MM.1S (cell line): ENCODE measurements at regions not wholly inside any gene's neighbourhood (a gene's known extent, or its start where the extent isn't known, plus 50 kb on each side); places are given as distances from the start of the nearest gene placed in this dataset.

Source experiments
- DNase-seq: peaks from one replicate; pipeline ENCODE4 v3.0.0-alpha.2; 2015
- H2AFZ ChIP-seq: fragments of 300-600 bp; sonication (generic); 2 replicates; pipeline ENCODE4 v1.6.0; 2016; ENCODE audit warnings: antibody characterized with exemption, low read length
- H3F3A ChIP-seq: fragments of 300-600 bp; sonication (generic); 2 replicates; pipeline ENCODE4 v1.6.1; 2016; ENCODE audit warnings: mild to moderate bottlenecking, antibody characterized with exemption, low read length, moderate library complexity, mixed read lengths; ENCODE audit not compliant: insufficient read depth
- H3K27ac ChIP-seq: fragments of 300-600 bp; sonication (generic); 2 replicates; pipeline ENCODE4 v1.5.1; 2016; ENCODE audit warnings: mild to moderate bottlenecking, low read length
- H3K27me3 ChIP-seq: fragments of 300-600 bp; sonication (generic); replicated peaks from 2 replicates; pipeline ENCODE4 v1.6.0; 2016; ENCODE audit warnings: low read length; ENCODE audit not compliant: insufficient read depth
- H3K36me3 ChIP-seq: fragments of 300-600 bp; sonication (generic); replicated peaks from 2 replicates; pipeline ENCODE4 v1.6.1; 2016; ENCODE audit warnings: mild to moderate bottlenecking, low read length, mixed read lengths; ENCODE audit not compliant: insufficient read depth
- H3K4me1 ChIP-seq: fragments of 300-600 bp; sonication (generic); 2 replicates; pipeline ENCODE4 v1.6.1; 2016; ENCODE audit warnings: low read length, mixed read lengths
- H3K4me2 ChIP-seq: fragments of 300-600 bp; sonication (generic); 2 replicates; pipeline ENCODE4 v1.6.0; 2016; ENCODE audit warnings: low read depth, low read length
- H3K4me3 ChIP-seq: fragments of 300-600 bp; sonication (generic); 2 replicates; pipeline ENCODE4 v1.5.1; 2016; ENCODE audit warnings: low read length, mixed read lengths
- H3K79me2 ChIP-seq: fragments of 300-600 bp; sonication (generic); 2 replicates; pipeline ENCODE4 v1.6.1; 2016; ENCODE audit warnings: mixed run types, low read length, mixed read lengths
- H3K9ac ChIP-seq: fragments of 300-600 bp; sonication (generic); 2 replicates; pipeline ENCODE4 v1.6.1; 2016; ENCODE audit warnings: low read length, mixed read lengths
- H3K9me2 ChIP-seq: fragments of 300-600 bp; sonication (generic); replicated peaks from 2 replicates; pipeline ENCODE4 v1.6.1; 2016; ENCODE audit warnings: mild to moderate bottlenecking, low read length, mixed read lengths; ENCODE audit not compliant: insufficient read depth
- H3K9me3 ChIP-seq: fragments of 300-600 bp; sonication (generic); replicated peaks from 2 replicates; pipeline ENCODE4 v1.6.1; 2016; ENCODE audit warnings: mild to moderate bottlenecking, low read length, mixed read lengths; ENCODE audit not compliant: insufficient read depth
- H4K20me1 ChIP-seq: fragments of 300-600 bp; sonication (generic); 2 replicates; pipeline ENCODE4 v1.6.1; 2016; ENCODE audit warnings: mild to moderate bottlenecking, low read length, moderate library complexity, mixed read lengths; ENCODE audit not compliant: insufficient read depth
- EZH2 ChIP-seq: fragments of 300-600 bp; sonication (generic); optimal IDR thresholded peaks from 2 replicates; pipeline ENCODE3; 2017; ENCODE audit warnings: low read depth, mild to moderate bottlenecking, antibody characterized with exemption, low read length, mixed read lengths
- EZH2phosphoT487 ChIP-seq: fragments of 300-600 bp; sonication (generic); IDR thresholded peaks from 2 replicates; pipeline ENCODE4 v1.6.1; 2018; ENCODE audit warnings: antibody characterized with exemption, low read length
- TF ChIP-seq, protein P1 (sequence below): fragments of 300-600 bp; sonication (generic); IDR thresholded peaks from 2 replicates; pipeline ENCODE4 v1.5.1; 2016; ENCODE audit warnings: antibody characterized with exemption, low read length, mixed read lengths

- H3K9me3 ChIP-seq, result no peaks in the 10 kb centered on the region
- TF ChIP-seq EZH2phosphoT487 (no peak), EZH2 (no peak)
- TF ChIP-seq, protein P1, sequence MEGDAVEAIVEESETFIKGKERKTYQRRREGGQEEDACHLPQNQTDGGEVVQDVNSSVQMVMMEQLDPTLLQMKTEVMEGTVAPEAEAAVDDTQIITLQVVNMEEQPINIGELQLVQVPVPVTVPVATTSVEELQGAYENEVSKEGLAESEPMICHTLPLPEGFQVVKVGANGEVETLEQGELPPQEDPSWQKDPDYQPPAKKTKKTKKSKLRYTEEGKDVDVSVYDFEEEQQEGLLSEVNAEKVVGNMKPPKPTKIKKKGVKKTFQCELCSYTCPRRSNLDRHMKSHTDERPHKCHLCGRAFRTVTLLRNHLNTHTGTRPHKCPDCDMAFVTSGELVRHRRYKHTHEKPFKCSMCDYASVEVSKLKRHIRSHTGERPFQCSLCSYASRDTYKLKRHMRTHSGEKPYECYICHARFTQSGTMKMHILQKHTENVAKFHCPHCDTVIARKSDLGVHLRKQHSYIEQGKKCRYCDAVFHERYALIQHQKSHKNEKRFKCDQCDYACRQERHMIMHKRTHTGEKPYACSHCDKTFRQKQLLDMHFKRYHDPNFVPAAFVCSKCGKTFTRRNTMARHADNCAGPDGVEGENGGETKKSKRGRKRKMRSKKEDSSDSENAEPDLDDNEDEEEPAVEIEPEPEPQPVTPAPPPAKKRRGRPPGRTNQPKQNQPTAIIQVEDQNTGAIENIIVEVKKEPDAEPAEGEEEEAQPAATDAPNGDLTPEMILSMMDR, result no peak
- H2AFZ ChIP-seq, result no peak overlapping the region
- no peaks in the 10 kb centered on the region for H3K9me2 ChIP-seq
- H3K27ac ChIP-seq, result no peak overlapping the region
- H3K4me1 ChIP-seq, result no peaks in the 10 kb centered on the region
- H3K36me3 ChIP-seq, result no peaks in the 10 kb centered on the region
- H3K9ac ChIP-seq, result no peak overlapping the region
- no peaks in the 10 kb centered on the region for H3F3A ChIP-seq
- no peaks in the 10 kb centered on the region for H3K27me3 ChIP-seq
- H3K79me2 ChIP-seq, result no peaks in the 10 kb centered on the region
- no peak for DNase-seq
- no peaks in the 10 kb centered on the region for H4K20me1 ChIP-seq
- H3K4me3 ChIP-seq, result no peak overlapping the region
- H3K4me2 ChIP-seq, result no peak overlapping the region
Observed at GRCh38 chr14:84686550-84686949, 843.4 kb upstream of the FLRT2 start.

DNA sequence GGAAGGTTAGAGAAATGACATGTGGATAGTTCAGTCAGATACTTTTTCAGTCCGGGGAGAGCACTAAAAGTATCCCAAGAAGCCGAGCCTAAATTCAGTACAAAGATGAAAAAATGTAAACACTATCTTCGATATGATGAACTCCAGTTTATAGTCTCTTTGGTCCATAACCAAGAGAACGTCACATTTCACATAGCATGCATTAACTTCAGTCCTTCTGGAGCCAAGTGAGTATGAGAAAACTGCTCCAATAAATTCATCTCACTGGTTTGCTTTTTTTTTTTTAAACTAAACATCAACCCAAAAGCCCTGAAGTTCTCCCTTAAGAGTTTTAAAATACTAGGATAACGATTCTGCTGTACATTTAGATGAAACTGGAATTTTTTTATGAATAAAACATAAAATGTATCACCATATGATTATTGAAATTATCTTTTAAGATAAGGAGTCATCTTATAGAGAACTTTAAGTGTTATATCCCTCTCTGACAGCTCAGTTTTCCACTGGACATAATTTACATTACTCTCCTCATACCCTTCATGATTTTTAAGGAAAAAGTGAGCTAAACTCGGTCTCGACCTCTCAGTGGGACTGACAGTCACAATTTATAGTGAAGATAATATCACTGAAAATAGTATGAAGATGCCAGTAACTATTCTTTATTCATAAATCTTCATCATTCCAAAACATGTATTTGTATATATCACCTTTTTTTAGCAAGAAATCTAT, 841.5 kb upstream of the FLRT2 start:
- Histone ChIP-seq H3F3A (no peaks in the 10 kb centered on the region), H2AFZ (no peak overlapping the region)
- DNase-seq, result no peak

DNA sequence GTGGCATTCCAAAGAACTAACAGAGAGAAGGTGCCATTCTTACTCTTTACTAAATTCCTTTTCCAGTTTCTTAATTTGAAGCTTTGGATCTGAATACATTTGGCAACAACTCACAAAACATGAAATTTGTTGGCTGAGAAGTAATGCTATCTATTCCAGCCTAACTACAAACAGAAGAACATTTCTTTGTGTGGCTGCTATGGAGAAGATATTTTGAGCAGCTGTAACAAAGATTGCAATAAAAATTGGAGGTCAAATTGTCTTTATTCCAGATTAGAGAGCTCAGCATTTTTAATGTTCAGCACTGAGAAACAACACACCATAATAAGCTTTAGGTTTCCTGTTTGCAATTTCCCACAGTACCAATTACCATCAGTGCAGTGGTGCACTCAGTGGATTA, 835.8 kb upstream of the FLRT2 start:
- Histone ChIP-seq H4K20me1 (no peaks in the 10 kb centered on the region), H3K79me2 (no peaks in the 10 kb centered on the region)

More for the DNA sequence above, 841.5 kb upstream of the FLRT2 start:
- Histone ChIP-seq H3K9me3 (no peaks in the 10 kb centered on the region), H4K20me1 (no peaks in the 10 kb centered on the region), H3K4me2 (no peak overlapping the region), H3K36me3 (no peaks in the 10 kb centered on the region), H3K27me3 (no peaks in the 10 kb centered on the region), H3K27ac (no peak overlapping the region), H3K9ac (no peak overlapping the region), H3K4me1 (no peaks in the 10 kb centered on the region), H3K4me3 (no peak overlapping the region), H3K79me2 (no peaks in the 10 kb centered on the region), H3K9me2 (no peaks in the 10 kb centered on the region)
- TF ChIP-seq, protein P1, result no peak
- no peak for TF ChIP-seq EZH2
- TF ChIP-seq EZH2phosphoT487, result no peak

More for the DNA sequence above, 835.8 kb upstream of the FLRT2 start:
- Histone ChIP-seq H3K36me3 (no peaks in the 10 kb centered on the region), H3K27ac (no peak overlapping the region), H3K9me3 (no peaks in the 10 kb centered on the region), H3K27me3 (no peaks in the 10 kb centered on the region), H3K4me1 (no peaks in the 10 kb centered on the region), H2AFZ (no peak overlapping the region), H3F3A (no peaks in the 10 kb centered on the region), H3K4me3 (no peak overlapping the region), H3K9me2 (no peaks in the 10 kb centered on the region), H3K9ac (no peak overlapping the region), H3K4me2 (no peak overlapping the region)
- no peak for DNase-seq
- TF ChIP-seq EZH2phosphoT487, result no peak
- TF ChIP-seq, protein P1, result no peak
- no peak for TF ChIP-seq EZH2
